ENCODE measurements at regions not wholly inside any gene's neighbourhood (a gene's known extent, or its start where the extent isn't known, plus 50 kb on each side); places are given as distances from the start of the nearest gene placed in this dataset.

DNA sequence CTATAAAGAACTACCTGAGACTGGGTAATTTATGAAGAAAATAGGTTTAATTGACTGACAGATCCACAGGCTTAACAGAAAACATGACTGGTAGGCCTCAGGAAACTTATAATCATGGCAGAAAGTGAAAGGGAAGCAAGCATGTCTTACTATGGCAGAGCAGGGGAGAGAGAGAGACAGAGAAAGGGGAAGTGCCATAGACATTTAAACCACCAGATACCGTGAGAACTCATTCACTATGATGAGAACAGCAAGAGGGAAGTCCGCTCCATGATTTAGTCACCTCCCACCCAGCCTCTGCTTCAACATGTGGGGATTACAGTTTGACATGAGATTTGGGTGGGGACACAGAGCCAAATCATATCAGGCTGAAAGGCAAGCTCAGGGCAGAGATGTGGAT lies 327.1 kb upstream of the DDI1 start:
- H3K4me2 ChIP-seq (ENCODE audit: low read depth, low read length): no peak overlapping the region
- no peak for FAIRE-seq
- CTCF ChIA-PET (ENCODE audit: low intra/inter-chr PET ratio, low total read pairs): no interaction called here

More for the DNA sequence above, 327.1 kb upstream of the DDI1 start:
- DNase-seq (ENCODE audit: low spot score) (no peak), ATAC-seq (no peak)
- Histone ChIP-seq H3K36me3 (replicated peaks in 1 of 2; ENCODE audit: control insufficient read depth in 1 of 2, insufficient read depth in 2 of 2, low read length in 2 of 2) (no peaks in the 10 kb centered on the region), H4K20me1 (ENCODE audit: insufficient read depth, low read length) (no peaks in the 10 kb centered on the region), H3K9me3 (ENCODE audit: low read length) (peaks cover under 1% of the 10 kb centered on the region; the same call in 1 of the 2 replicates), H3K4me1 (ENCODE audit: insufficient read depth, low read length) (no peaks in the 10 kb centered on the region), H3K4me3 (replicated peaks in 1 of 3; ENCODE audit: insufficient read depth in 1 of 3, low read depth in 2 of 3, low read length in 3 of 3) (no peak overlapping the region), H3K27me3 (ENCODE audit: control insufficient read depth in 1 of 2, insufficient read depth in 2 of 2, low read length in 2 of 2) (no peaks in the 10 kb centered on the region), H3K79me2 (ENCODE audit: insufficient read depth, low read length) (no peaks in the 10 kb centered on the region), H3K9ac (ENCODE audit: insufficient read depth, low read depth, low read length) (no peak overlapping the region), H2AFZ (ENCODE audit: low read length) (no peak overlapping the region), H3K27ac (ENCODE audit: extremely low read length, insufficient read depth, low read length) (no peak overlapping the region)
- no peak for TF ChIP-seq ZNF180 (CRISPR knock-in tag; IDR thresholded peaks at IDR 0.05; ENCODE audit: borderline replicate concordance, low read depth)
- no peak for TF ChIP-seq REXO4 (CRISPR knock-in tag; IDR thresholded peaks at IDR 0.05; ENCODE audit: borderline replicate concordance)
- no peak for TF ChIP-seq ZNF10 (CRISPR knock-in tag; IDR thresholded peaks at IDR 0.05; ENCODE audit: borderline replicate concordance, low read depth)
- TF ChIP-seq ZC3H4 (CRISPR knock-in tag; IDR thresholded peaks at IDR 0.05; ENCODE audit: borderline replicate concordance): no peak
- no peak for TF ChIP-seq RBFOX2 (IDR thresholded peaks at IDR 0.05; ENCODE audit: low read depth, low read length)
- TF ChIP-seq ZNF24 (IDR thresholded peaks at IDR 0.05): no peak
- TF ChIP-seq, protein P1, sequence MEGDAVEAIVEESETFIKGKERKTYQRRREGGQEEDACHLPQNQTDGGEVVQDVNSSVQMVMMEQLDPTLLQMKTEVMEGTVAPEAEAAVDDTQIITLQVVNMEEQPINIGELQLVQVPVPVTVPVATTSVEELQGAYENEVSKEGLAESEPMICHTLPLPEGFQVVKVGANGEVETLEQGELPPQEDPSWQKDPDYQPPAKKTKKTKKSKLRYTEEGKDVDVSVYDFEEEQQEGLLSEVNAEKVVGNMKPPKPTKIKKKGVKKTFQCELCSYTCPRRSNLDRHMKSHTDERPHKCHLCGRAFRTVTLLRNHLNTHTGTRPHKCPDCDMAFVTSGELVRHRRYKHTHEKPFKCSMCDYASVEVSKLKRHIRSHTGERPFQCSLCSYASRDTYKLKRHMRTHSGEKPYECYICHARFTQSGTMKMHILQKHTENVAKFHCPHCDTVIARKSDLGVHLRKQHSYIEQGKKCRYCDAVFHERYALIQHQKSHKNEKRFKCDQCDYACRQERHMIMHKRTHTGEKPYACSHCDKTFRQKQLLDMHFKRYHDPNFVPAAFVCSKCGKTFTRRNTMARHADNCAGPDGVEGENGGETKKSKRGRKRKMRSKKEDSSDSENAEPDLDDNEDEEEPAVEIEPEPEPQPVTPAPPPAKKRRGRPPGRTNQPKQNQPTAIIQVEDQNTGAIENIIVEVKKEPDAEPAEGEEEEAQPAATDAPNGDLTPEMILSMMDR (CRISPR knock-in tag; IDR thresholded peaks at IDR 0.05): no peak
- TF ChIP-seq, protein P2, sequence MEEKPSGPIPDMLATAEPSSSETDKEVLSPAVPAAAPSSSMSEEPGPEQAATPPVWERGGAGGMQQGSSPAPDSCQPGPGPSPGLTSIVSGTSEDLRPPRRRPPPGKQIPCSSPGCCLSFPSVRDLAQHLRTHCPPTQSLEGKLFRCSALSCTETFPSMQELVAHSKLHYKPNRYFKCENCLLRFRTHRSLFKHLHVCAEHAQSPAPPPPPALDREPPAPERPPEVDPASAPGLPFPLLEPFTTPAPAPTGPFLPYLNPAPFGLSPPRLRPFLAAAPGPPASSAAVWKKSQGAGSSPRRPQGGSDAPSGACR (CRISPR knock-in tag; IDR thresholded peaks at IDR 0.05): no peak
- TF ChIP-seq JDP2 (CRISPR knock-in tag; IDR thresholded peaks at IDR 0.05; ENCODE audit: borderline replicate concordance): no peak
- no peak for TF ChIP-seq ZFP41 (CRISPR knock-in tag; IDR thresholded peaks at IDR 0.05; ENCODE audit: borderline replicate concordance)
- no peak for TF ChIP-seq ZNF776 (CRISPR knock-in tag; IDR thresholded peaks at IDR 0.05)
- TF ChIP-seq TCF7L2 (IDR thresholded peaks at IDR 0.05; ENCODE audit: low read depth, low read length): no peak
- no peak for TF ChIP-seq PITX1 (CRISPR knock-in tag; IDR thresholded peaks at IDR 0.05)
- no peak for TF ChIP-seq SIN3A (IDR thresholded peaks at IDR 0.05; ENCODE audit: borderline replicate concordance, low read depth, low read length)
- no peak for TF ChIP-seq ASH2L (IDR thresholded peaks at IDR 0.05; ENCODE audit: insufficient read length, low read depth, low read length)
- TF ChIP-seq, protein P3, sequence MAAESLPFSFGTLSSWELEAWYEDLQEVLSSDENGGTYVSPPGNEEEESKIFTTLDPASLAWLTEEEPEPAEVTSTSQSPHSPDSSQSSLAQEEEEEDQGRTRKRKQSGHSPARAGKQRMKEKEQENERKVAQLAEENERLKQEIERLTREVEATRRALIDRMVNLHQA (CRISPR knock-in tag; IDR thresholded peaks at IDR 0.05): no peak
- TF ChIP-seq, protein P4, sequence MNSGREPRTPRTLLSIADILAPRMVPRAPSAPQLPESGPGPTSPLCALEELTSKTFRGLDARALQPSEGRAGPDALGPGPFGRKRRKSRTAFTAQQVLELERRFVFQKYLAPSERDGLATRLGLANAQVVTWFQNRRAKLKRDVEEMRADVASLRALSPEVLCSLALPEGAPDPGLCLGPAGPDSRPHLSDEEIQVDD (CRISPR knock-in tag; IDR thresholded peaks at IDR 0.05; ENCODE audit: borderline replicate concordance): no peak
- no peak for TF ChIP-seq HOXA5 (CRISPR knock-in tag; IDR thresholded peaks at IDR 0.05)
- TF ChIP-seq, protein P5, sequence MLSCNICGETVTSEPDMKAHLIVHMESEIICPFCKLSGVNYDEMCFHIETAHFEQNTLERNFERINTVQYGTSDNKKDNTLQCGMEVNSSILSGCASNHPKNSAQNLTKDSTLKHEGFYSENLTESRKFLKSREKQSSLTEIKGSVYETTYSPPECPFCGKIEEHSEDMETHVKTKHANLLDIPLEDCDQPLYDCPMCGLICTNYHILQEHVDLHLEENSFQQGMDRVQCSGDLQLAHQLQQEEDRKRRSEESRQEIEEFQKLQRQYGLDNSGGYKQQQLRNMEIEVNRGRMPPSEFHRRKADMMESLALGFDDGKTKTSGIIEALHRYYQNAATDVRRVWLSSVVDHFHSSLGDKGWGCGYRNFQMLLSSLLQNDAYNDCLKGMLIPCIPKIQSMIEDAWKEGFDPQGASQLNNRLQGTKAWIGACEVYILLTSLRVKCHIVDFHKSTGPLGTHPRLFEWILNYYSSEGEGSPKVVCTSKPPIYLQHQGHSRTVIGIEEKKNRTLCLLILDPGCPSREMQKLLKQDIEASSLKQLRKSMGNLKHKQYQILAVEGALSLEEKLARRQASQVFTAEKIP (CRISPR knock-in tag; IDR thresholded peaks at IDR 0.05; ENCODE audit: borderline replicate concordance): no peak
- no TSS peak for BruUV-seq (replicated peaks)
- intact Hi-C loops (cut with micrococcal nuclease; ENCODE audit: unreplicated experiment) (no loop called here), in situ Hi-C loops (cut with HindIII; ENCODE audit: extremely low pct_ligation_motif_present, low pct_unique_long_range_greater_than_20kb) (no loop called here)
- 0% methylated on average over 2 of the region's 2 CpGs for WGBS (ENCODE audit: low lambda C conversion rate)
- POLR2A ChIA-PET: no interaction called here

All from HepG2 (cell line).